BLaER1 treated with 17β-estradiol and CSF1 and Interleukin-3, amounts not matched to agents 10 nM and 100 nM (cell line): ENCODE measurements at regions not wholly inside any gene's neighbourhood (a gene's known extent, or its start where the extent isn't known, plus 50 kb on each side); places are given as distances from the start of the nearest gene placed in this dataset.
A peak's percentile ranks its signal among the peaks of the same experiment; 100 is the strongest.

ENCODE experiments used
- H3K27ac ChIP-seq, 11 experiments: shearing (Covaris generic); formaldehyde crosslinking; 2 replicates each; pipeline ENCODE4 v1.8.1; 2022
- H3K27me3 ChIP-seq, 11 experiments: shearing (Covaris generic); formaldehyde crosslinking; 2 replicates each; pipeline ENCODE4 v1.8.1; 2022
- H3K36me3 ChIP-seq, 11 experiments: shearing (Covaris generic); formaldehyde crosslinking; 2 replicates each; pipeline ENCODE4 v1.8.1; 2022
- H3K4me1 ChIP-seq, 10 experiments: shearing (Covaris generic); formaldehyde crosslinking; 2 replicates each; pipeline ENCODE4 v1.8.1; 2022
- H3K4me2 ChIP-seq, 11 experiments: shearing (Covaris generic); formaldehyde crosslinking; 2 replicates each; pipeline ENCODE4 v1.8.1; 2022
- H3K4me3 ChIP-seq, 10 experiments: shearing (Covaris generic); formaldehyde crosslinking; 2 replicates each; pipeline ENCODE4 v1.8.1; 2022
- H3K9ac ChIP-seq, 11 experiments: shearing (Covaris generic); formaldehyde crosslinking; 2 replicates each; pipeline ENCODE4 v1.8.1; 2022
- H3K9me3 ChIP-seq, 11 experiments: shearing (Covaris generic); formaldehyde crosslinking; replicated peaks in 1 of 11; 2 replicates each; pipeline ENCODE4 v1.8.1; 2022
- H4K20me1 ChIP-seq, 11 experiments: shearing (Covaris generic); formaldehyde crosslinking; 2 replicates each; pipeline ENCODE4 v1.8.1; 2022
- Cebpa-rat ChIP-seq, 11 experiments: shearing (Covaris generic); IDR thresholded peaks; 2 replicates each; pipeline ENCODE4 v1.8.1; 2022

GRCh38 chr18:78813936-78814710, 165.5 kb upstream of the SALL3 start:
- Histone ChIP-seq H3K36me3 (no peaks in the 10 kb centered on the region), H3K9ac (no peak overlapping the region), H3K27ac (no peak overlapping the region), H3K27me3 (no peaks in the 10 kb centered on the region), H3K4me1 (peaks cover 0 to 20% (median 14%) of the 10 kb centered on the region in 10 experiments; a peak in 14 of 20 replicates), H3K4me2 (no peak overlapping the region), H4K20me1 (no peaks in the 10 kb centered on the region), H3K4me3 (no peak overlapping the region), H3K9me3 (peaks cover 0 to 9% (median 0%) of the 10 kb centered on the region in 11 experiments; a peak in 5 of 22 replicates)
- no peak for TF ChIP-seq Cebpa-rat (IDR thresholded peaks at IDR 0.05)

GRCh38 chr18:78814766-78815165, 164.9 kb upstream of the SALL3 start:
- H3K4me2 ChIP-seq: no peak overlapping the region
- H3K9me3 ChIP-seq: peaks cover 0 to 6% (median 0%) of the 10 kb centered on the region in 11 experiments; a peak in 5 of 22 replicates
- no peaks in the 10 kb centered on the region for H3K27me3 ChIP-seq
- TF ChIP-seq Cebpa-rat (IDR thresholded peaks at IDR 0.05): no peak
- H3K9ac ChIP-seq: no peak overlapping the region
- peaks cover 0 to 20% (median 14%) of the 10 kb centered on the region in 10 experiments; a peak in 14 of 20 replicates for H3K4me1 ChIP-seq
- no peak overlapping the region for H3K4me3 ChIP-seq
- H3K27ac ChIP-seq: no peak overlapping the region
- H4K20me1 ChIP-seq: no peaks in the 10 kb centered on the region
- no peaks in the 10 kb centered on the region for H3K36me3 ChIP-seq

- Histone ChIP-seq H3K4me3 (no peak overlapping the region), H3K27me3 (no peaks in the 10 kb centered on the region), H3K9ac (no peak overlapping the region), H3K27ac (peak overlapping the region in 4 of 11 experiments; percentile 9 to 35 (median 26); a peak in 3 of 22 replicates), H3K9me3 (no peaks in the 10 kb centered on the region), H3K36me3 (no peaks in the 10 kb centered on the region), H3K4me2 (peak overlapping the region in 8 of 11 experiments; percentile 36 to 83 (median 59); a peak in 13 of 22 replicates), H4K20me1 (no peaks in the 10 kb centered on the region), H3K4me1 (peaks cover 0 to 30% (median 14%) of the 10 kb centered on the region in 10 experiments; a peak in 14 of 20 replicates)
- no peak for TF ChIP-seq Cebpa-rat (IDR thresholded peaks at IDR 0.05)
Observed at GRCh38 chr18:78816114-78816513, 163.5 kb upstream of the SALL3 start.

GRCh38 chr18:78816916-78817315, 162.7 kb upstream of the SALL3 start:
- TF ChIP-seq Cebpa-rat (IDR thresholded peaks at IDR 0.05): no peak
- Histone ChIP-seq H3K36me3 (no peaks in the 10 kb centered on the region), H3K4me1 (peaks cover 0 to 30% (median 14%) of the 10 kb centered on the region in 10 experiments; a peak in 14 of 20 replicates), H3K9ac (no peak overlapping the region), H3K27ac (peak overlapping the region in 1 of 11 experiments; percentile 28; a peak in 1 of 22 replicates), H3K27me3 (no peaks in the 10 kb centered on the region), H3K4me2 (peak overlapping the region in 9 of 11 experiments; percentile 36 to 83 (median 53); a peak in 15 of 22 replicates), H3K9me3 (no peaks in the 10 kb centered on the region), H3K4me3 (no peak overlapping the region), H4K20me1 (no peaks in the 10 kb centered on the region)

- no peak overlapping the region for H3K4me3 ChIP-seq
- no peak overlapping the region for H3K4me2 ChIP-seq
- H3K27me3 ChIP-seq: no peaks in the 10 kb centered on the region
- no peak overlapping the region for H3K27ac ChIP-seq
- peaks cover 0 to 9% (median 8%) of the 10 kb centered on the region in 11 experiments; a peak in 15 of 22 replicates for H3K9me3 ChIP-seq
- H3K9ac ChIP-seq: no peak overlapping the region
- peaks cover 0 to 30% (median 14%) of the 10 kb centered on the region in 10 experiments; a peak in 14 of 20 replicates for H3K4me1 ChIP-seq
- H4K20me1 ChIP-seq: no peaks in the 10 kb centered on the region
- TF ChIP-seq Cebpa-rat (IDR thresholded peaks at IDR 0.05): no peak
- no peaks in the 10 kb centered on the region for H3K36me3 ChIP-seq
Observed at GRCh38 chr18:78818495-78818894, 161.1 kb upstream of the SALL3 start.

- Histone ChIP-seq H3K4me2 (no peak overlapping the region), H3K9ac (no peak overlapping the region)
Observed at GRCh38 chr18:78818961-78819360, 160.7 kb upstream of the SALL3 start.

GRCh38 chr18:78820161-78820834, 159.3 kb upstream of the SALL3 start:
- Histone ChIP-seq H3K27me3 (no peaks in the 10 kb centered on the region), H3K36me3 (no peaks in the 10 kb centered on the region), H4K20me1 (no peaks in the 10 kb centered on the region), H3K4me1 (peaks cover 0 to 38% (median 14%) of the 10 kb centered on the region in 10 experiments; a peak in 14 of 20 replicates), H3K4me3 (no peak overlapping the region), H3K27ac (no peak overlapping the region), H3K4me2 (peak overlapping the region in 1 of 11 experiments; percentile 4; a peak in 2 of 22 replicates), H3K9me3 (peaks cover 0 to 10% (median 8%) of the 10 kb centered on the region in 11 experiments; a peak in 15 of 22 replicates), H3K9ac (no peak overlapping the region)
- no peak for TF ChIP-seq Cebpa-rat (IDR thresholded peaks at IDR 0.05)

More at GRCh38 chr18:78818961-78819360, 160.7 kb upstream of the SALL3 start:
- H3K36me3 ChIP-seq: no peaks in the 10 kb centered on the region
- H3K9me3 ChIP-seq: peaks cover 0 to 10% (median 8%) of the 10 kb centered on the region in 11 experiments; a peak in 15 of 22 replicates
- H3K27ac ChIP-seq: no peak overlapping the region
- H3K4me3 ChIP-seq: no peak overlapping the region
- H3K27me3 ChIP-seq: no peaks in the 10 kb centered on the region
- peaks cover 0 to 30% (median 14%) of the 10 kb centered on the region in 10 experiments; a peak in 14 of 20 replicates for H3K4me1 ChIP-seq
- no peak for TF ChIP-seq Cebpa-rat (IDR thresholded peaks at IDR 0.05)
- H4K20me1 ChIP-seq: no peaks in the 10 kb centered on the region

- H3K27me3 ChIP-seq: no peaks in the 10 kb centered on the region
Observed at GRCh38 chr18:78821396-78821795, 158.2 kb upstream of the SALL3 start.

More at GRCh38 chr18:78821396-78821795, 158.2 kb upstream of the SALL3 start:
- Histone ChIP-seq H3K9ac (no peak overlapping the region), H3K4me3 (no peak overlapping the region), H3K9me3 (peaks cover 0 to 10% (median 8%) of the 10 kb centered on the region in 11 experiments; a peak in 15 of 22 replicates), H3K4me2 (no peak overlapping the region), H3K27ac (no peak overlapping the region), H4K20me1 (no peaks in the 10 kb centered on the region), H3K36me3 (no peaks in the 10 kb centered on the region), H3K4me1 (peaks cover 0 to 27% (median 6%) of the 10 kb centered on the region in 10 experiments; a peak in 14 of 20 replicates)
- no peak for TF ChIP-seq Cebpa-rat (IDR thresholded peaks at IDR 0.05)
